HG03521 (cell line): ENCODE measurements at regions not wholly inside any gene's neighbourhood (a gene's known extent, or its start where the extent isn't known, plus 50 kb on each side); places are given as distances from the start of the nearest gene placed in this dataset.

ENCODE experiments used
- ATAC-seq: cut with Tn5 transposase; IDR thresholded peaks from one replicate; pipeline ENCODE4 v1.9.1; 2021; ENCODE audit warnings: mild to moderate bottlenecking, moderate library complexity; ENCODE audit not compliant: unreplicated experiment

DNA sequence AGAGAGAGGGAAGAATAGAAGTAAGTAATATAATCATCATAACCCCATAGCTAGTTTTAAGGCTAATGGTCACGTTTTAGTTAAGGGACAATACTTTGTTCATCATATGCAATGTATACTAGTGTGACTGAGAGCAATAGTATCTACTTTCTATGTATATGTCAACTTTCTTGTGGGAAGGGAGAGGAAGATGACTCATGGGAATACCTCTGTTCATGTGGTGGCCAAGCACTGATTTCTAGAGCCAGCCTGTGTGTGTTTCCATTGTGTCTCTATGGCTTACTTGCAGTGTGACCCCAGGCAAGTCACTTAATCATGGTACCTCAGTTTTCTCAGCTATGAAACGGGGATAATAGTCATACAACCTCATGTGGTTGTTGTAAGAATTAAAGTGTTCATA is 639.6 kb downstream of the CETN3 start:
- no peak for ATAC-seq

DNA sequence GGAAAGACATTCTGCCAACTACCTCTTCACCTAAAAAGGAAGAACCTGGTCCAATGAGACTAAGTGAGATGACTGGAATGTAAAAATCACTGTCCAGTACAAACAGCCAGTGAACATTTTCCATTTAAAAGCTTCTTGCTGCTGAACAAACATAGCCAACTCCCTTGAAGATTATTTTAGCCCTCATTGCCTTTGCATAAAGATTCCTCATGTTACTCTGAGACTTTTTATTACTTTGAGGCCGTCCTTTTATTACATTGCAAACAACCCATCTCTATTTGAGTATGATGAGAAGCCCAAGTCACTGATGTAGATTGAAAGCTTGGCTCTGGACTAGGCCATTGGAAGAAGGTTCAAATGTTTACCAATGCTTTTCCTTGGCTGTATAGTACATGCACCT is 649.8 kb downstream of the CETN3 start:
- no peak for ATAC-seq

DNA sequence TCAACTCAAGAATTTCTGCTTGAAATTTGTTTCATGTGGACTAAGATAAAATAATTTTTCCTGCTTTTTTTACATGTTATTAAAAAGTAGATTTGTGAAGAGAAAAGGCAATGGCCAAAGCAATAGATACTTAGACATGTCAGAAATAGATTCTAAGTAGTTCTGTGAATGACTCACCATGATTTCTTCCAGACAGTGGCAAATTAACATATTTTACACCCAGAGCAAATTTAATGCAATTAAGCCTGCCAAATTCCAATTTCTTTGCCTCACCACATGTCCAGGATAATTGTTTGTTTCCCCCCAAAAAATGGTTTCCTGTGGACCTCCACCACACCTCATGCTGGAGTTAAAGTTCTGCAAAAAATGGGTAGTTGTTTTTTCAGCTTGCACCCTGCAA is 651.4 kb downstream of the CETN3 start:
- ATAC-seq = no peak

GRCh38 chr5:89756955-89757354 is 652.6 kb downstream of the CETN3 start:
- no peak for ATAC-seq

GRCh38 chr5:89755024-89755423 is 654.5 kb downstream of the CETN3 start:
- no peak for ATAC-seq

- ATAC-seq = no peak
These were observed 674.5 kb downstream of the CETN3 start for GRCh38 chr5:89735082-89735481.

DNA sequence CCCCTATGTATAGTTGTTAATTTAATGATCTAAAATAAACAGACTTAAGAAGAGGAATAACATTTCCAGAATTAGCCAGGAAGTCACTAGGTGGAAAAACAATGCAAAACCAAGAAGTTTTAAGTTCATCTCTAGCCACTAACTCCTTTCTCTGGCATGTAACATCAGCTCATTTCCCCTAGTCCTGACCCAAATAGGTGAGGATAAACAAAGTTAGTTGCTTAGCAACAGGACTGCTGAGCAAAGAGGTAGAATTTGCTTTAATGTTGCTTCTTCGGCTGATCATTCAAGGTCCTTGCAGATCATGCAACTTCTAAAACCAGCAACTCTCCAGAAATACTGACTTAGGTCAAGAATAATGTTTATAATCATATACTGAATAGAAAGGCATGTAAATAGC is 675.8 kb downstream of the CETN3 start:
- ATAC-seq = no peak

- no peak for ATAC-seq
These were observed 679.8 kb downstream of the CETN3 start for GRCh38 chr5:89729623-89730301.

- ATAC-seq = no peak
These were observed 680.8 kb downstream of the CETN3 start for GRCh38 chr5:89728750-89729149.

DNA sequence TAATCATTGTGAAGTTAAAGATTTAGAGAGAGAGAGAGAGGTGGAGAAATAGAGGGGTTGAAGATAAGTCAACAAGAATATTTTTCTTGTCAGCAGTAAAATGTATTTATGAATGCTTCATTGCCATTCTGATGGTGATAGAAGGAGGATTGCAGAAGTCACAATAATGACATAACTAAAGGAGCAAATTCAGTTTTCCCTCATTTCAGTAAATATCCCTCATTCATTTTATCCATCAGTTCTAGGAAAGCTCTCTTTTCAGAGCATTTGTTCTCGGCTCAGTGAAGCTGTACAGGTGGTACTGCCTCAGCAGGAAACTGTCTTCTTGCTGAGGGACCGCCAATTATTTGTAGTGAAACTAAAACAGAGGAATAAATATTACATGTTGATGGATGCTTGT is 681.4 kb downstream of the CETN3 start:
- ATAC-seq = no peak

- no peak for ATAC-seq
These were observed 685.0 kb downstream of the CETN3 start for GRCh38 chr5:89724379-89725095.

GRCh38 chr5:89723907-89724306 is 685.6 kb downstream of the CETN3 start:
- ATAC-seq = no peak

DNA sequence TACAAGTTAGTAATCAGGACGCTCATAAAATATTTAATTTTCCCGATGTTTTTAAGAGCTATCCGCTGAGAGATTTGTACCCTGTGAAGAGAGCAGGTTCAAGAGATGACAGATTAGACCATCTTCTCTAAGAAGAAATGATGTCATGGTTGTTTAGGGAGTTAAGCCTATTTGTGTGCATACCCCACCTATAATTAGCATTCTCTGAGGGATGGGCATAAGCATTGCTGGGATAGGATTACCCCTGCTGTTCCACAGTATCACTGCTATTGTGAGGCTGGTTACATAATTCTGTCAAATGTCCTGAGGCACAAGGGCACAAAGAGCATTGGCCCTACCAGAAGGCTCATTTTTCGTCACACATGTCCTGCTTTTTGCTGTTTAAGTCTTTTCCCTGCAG is 687.0 kb downstream of the CETN3 start:
- ATAC-seq = no peak

- ATAC-seq = no peak
These were observed 687.6 kb downstream of the CETN3 start for GRCh38 chr5:89721931-89722330.

GRCh38 chr5:89721353-89721752 is 688.2 kb downstream of the CETN3 start:
- ATAC-seq = no peak

- no peak for ATAC-seq
These were observed 697.3 kb downstream of the CETN3 start for GRCh38 chr5:89712134-89712700.

GRCh38 chr5:89711526-89711925 is 698.0 kb downstream of the CETN3 start:
- ATAC-seq = no peak

DNA sequence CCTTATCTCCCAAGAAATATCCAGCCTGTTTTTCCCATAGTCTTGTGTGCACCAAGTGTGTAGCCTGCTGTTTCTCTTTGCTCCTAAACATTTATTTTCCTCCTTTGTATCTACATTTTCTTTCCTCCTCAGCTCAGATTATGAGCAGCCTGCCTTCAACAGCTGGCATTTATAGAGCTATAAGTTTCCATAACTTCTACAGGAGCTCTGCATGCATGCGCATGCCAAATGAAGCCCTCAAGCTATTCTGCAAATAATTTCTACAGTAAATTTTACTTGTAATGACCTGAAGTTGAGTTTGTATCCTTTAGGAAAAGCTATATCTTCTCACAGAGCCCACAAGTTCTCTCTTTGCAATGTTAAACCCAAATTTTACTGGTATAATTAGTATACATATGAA is 699.5 kb downstream of the CETN3 start:
- ATAC-seq = no peak

DNA sequence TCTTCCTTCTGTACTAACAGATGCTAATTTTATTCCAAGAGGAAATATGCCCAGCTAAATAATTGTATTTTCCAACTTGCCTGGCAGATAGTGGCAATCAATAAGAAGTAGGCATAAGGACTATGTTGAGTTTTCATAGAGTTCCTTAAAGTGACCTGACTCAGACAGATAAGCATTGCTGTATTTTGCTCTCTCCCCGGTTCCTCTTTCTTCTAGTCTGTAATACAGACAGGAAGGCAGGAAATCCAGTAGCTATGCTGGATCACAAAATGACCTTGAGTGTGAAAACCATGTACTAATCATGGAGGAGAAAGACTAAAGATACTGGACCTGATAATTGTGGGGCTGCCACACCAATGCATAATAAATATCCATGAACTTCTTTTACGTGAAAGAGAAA is 701.7 kb downstream of the CETN3 start:
- ATAC-seq = no peak

GRCh38 chr5:89706731-89707130 is 702.8 kb downstream of the CETN3 start:
- ATAC-seq = no peak

- no peak for ATAC-seq
These were observed 705.7 kb downstream of the CETN3 start for GRCh38 chr5:89703817-89704216.

DNA sequence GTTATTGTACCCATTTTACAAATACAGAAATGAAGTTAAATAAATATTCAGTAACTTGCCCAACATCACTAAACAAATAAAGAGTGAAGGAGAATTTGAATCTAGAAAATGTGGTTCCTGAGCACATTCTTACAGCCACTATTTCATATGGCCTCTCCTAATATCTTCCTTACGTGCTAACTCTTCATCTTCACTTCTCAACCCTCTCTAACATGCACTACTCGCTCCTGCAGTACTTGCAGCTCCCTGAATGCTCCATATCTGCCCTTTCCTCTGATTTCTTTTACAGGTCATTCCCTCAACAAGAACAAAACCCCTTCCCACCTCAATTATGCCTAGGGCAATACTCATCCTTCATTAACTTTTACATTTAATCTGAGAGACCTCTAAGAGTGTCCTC is 711.5 kb downstream of the CETN3 start:
- ATAC-seq = no peak
